GM18858 (cell line): ENCODE measurements at regions not wholly inside any gene's neighbourhood (a gene's known extent, or its start where the extent isn't known, plus 50 kb on each side); places are given as distances from the start of the nearest gene placed in this dataset.
A peak's percentile ranks its signal among the peaks of the same experiment; 100 is the strongest.
"Not testable (repeated sequence)": the region's sequence is repeated elsewhere in the genome, so short reads cannot be mapped to it uniquely, and the experiment has no call there.

Experiments
- ATAC-seq: cut with Tn5 transposase; IDR thresholded peaks from one replicate; pipeline ENCODE4 v1.9.1; 2021; ENCODE audit not compliant: unreplicated experiment

- ATAC-seq: peak; percentile 96
Measured at GRCh38 chr6:101011186-101011585, 130.1 kb upstream of the ASCC3 start.

GRCh38 chr6:101013612-101014195 lies 132.6 kb upstream of the ASCC3 start:
- no peak for ATAC-seq

GRCh38 chr6:101015541-101015940 lies 134.4 kb upstream of the ASCC3 start:
- ATAC-seq: no peak

- no peak for ATAC-seq
Measured at GRCh38 chr6:101016163-101016562, 135.0 kb upstream of the ASCC3 start.

- no peak for ATAC-seq
Measured at GRCh38 chr6:101018157-101018556, 137.0 kb upstream of the ASCC3 start.

- no peak for ATAC-seq
Measured at GRCh38 chr6:101021504-101021903, 140.4 kb upstream of the ASCC3 start.

- ATAC-seq: no peak
Measured at GRCh38 chr6:101042966-101043365, 161.8 kb upstream of the ASCC3 start.

- ATAC-seq: no peak
Measured at GRCh38 chr6:101058296-101058695, 177.2 kb upstream of the ASCC3 start.

- no peak for ATAC-seq
Measured at GRCh38 chr6:101066481-101066880, 185.4 kb upstream of the ASCC3 start.

GRCh38 chr6:101069191-101069795 lies 188.2 kb upstream of the ASCC3 start:
- no peak for ATAC-seq

- ATAC-seq: no peak
Measured at GRCh38 chr6:101070044-101070608, 189.0 kb upstream of the ASCC3 start.

- ATAC-seq: no peak
Measured at GRCh38 chr6:101077344-101077743, 196.2 kb upstream of the ASCC3 start.

- ATAC-seq: no peak
Measured at GRCh38 chr6:101079696-101080270, 198.7 kb upstream of the ASCC3 start.

GRCh38 chr6:101080597-101080996 lies 199.5 kb upstream of the ASCC3 start:
- no peak for ATAC-seq

GRCh38 chr6:101083533-101084175 lies 202.5 kb upstream of the ASCC3 start:
- no peak for ATAC-seq

GRCh38 chr6:101085327-101085726 lies 204.2 kb upstream of the ASCC3 start:
- ATAC-seq: no peak

GRCh38 chr6:101086473-101086872 lies 205.3 kb upstream of the ASCC3 start:
- ATAC-seq: no peak

- ATAC-seq: no peak
Measured at GRCh38 chr6:101088594-101088993, 207.5 kb upstream of the ASCC3 start.

- no peak for ATAC-seq
Measured at GRCh38 chr6:101089640-101090039, 208.5 kb upstream of the ASCC3 start.

- ATAC-seq: no peak
Measured at GRCh38 chr6:101090281-101090680, 209.2 kb upstream of the ASCC3 start.

- ATAC-seq: not testable (repeated sequence)
Measured at GRCh38 chr6:101098605-101099004, 217.5 kb upstream of the ASCC3 start.

GRCh38 chr6:101102702-101103101 lies 221.6 kb upstream of the ASCC3 start:
- no peak for ATAC-seq
